Testis (tissue), 2 donors: ENCODE measurements at regions not wholly inside any gene's neighbourhood (a gene's known extent, or its start where the extent isn't known, plus 50 kb on each side); places are given as distances from the start of the nearest gene placed in this dataset.

Experiments
- POLR2A ChIP-seq: fragments of 450-650 bp; IDR thresholded peaks from one replicate; pipeline ENCODE4 v1.6.1; 2017; ENCODE audit warnings: antibody characterized with exemption, mild to moderate bottlenecking, moderate library complexity
- TF ChIP-seq, protein P1 (sequence below), 3 experiments: fragments of 450-650 bp in 2 of 3; fragments of 200-600 bp in 1 of 3; sonication (generic) in 1 of 3; IDR thresholded peaks; one replicate each; pipeline ENCODE4 v1.5.1; 2016 to 2019; ENCODE audit warnings: antibody characterized with exemption in 3 of 3, mild to moderate bottlenecking in 2 of 3, moderate library complexity in 1 of 3

DNA sequence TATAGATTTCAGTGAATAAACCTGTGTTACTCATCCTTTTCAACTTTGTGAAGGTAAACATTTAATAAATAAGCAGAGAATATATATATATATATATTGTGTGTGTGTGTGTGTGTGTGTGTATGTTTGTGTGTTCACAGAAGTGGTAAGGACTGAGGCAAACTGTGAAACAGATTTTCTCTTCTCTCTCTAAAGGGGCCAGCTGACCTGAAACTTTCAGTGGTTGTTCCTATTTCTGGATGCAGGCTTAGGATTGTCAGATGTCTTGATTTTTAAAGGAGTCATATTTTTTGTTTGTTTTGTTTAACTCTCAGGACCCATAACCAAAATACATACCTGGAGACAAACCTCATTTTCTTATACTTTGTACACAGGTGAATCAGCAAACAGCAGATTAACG is 714.9 kb upstream of the MEF2C start:
- TF ChIP-seq, protein P1, sequence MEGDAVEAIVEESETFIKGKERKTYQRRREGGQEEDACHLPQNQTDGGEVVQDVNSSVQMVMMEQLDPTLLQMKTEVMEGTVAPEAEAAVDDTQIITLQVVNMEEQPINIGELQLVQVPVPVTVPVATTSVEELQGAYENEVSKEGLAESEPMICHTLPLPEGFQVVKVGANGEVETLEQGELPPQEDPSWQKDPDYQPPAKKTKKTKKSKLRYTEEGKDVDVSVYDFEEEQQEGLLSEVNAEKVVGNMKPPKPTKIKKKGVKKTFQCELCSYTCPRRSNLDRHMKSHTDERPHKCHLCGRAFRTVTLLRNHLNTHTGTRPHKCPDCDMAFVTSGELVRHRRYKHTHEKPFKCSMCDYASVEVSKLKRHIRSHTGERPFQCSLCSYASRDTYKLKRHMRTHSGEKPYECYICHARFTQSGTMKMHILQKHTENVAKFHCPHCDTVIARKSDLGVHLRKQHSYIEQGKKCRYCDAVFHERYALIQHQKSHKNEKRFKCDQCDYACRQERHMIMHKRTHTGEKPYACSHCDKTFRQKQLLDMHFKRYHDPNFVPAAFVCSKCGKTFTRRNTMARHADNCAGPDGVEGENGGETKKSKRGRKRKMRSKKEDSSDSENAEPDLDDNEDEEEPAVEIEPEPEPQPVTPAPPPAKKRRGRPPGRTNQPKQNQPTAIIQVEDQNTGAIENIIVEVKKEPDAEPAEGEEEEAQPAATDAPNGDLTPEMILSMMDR (IDR thresholded peaks at IDR 0.05), result no peak
- TF ChIP-seq POLR2A, result no peak
